ENCODE measurements at regions not wholly inside any gene's neighbourhood (a gene's known extent, or its start where the extent isn't known, plus 50 kb on each side); places are given as distances from the start of the nearest gene placed in this dataset.

DNA sequence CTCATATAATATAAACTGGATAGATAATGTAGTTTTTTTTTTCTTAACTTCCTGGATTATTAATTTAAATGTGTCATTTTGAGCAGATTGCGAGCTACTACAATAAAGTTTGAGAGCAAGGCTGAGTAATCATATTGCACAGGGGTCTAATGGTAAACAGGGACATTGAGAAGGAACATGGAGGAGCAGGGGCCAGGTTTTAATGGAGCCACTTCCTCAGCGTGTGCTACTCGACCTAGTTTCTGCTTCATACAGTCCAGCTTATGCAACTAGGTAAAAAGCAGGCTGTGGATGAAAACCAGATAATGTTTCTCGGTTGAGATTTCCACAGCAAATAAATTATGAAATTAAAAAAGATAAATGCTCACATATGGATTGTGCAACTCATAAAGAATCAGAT lies 1915.7 kb upstream of the CELF4 start:
- TF ChIP-seq, protein P1, sequence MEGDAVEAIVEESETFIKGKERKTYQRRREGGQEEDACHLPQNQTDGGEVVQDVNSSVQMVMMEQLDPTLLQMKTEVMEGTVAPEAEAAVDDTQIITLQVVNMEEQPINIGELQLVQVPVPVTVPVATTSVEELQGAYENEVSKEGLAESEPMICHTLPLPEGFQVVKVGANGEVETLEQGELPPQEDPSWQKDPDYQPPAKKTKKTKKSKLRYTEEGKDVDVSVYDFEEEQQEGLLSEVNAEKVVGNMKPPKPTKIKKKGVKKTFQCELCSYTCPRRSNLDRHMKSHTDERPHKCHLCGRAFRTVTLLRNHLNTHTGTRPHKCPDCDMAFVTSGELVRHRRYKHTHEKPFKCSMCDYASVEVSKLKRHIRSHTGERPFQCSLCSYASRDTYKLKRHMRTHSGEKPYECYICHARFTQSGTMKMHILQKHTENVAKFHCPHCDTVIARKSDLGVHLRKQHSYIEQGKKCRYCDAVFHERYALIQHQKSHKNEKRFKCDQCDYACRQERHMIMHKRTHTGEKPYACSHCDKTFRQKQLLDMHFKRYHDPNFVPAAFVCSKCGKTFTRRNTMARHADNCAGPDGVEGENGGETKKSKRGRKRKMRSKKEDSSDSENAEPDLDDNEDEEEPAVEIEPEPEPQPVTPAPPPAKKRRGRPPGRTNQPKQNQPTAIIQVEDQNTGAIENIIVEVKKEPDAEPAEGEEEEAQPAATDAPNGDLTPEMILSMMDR (IDR thresholded peaks at IDR 0.05; ENCODE audit: insufficient read depth, low read depth, low read length), result no peak
- TF ChIP-seq EZH2 (IDR thresholded peaks at IDR 0.05; ENCODE audit: insufficient read depth, low read length), result no peak
